ENCODE measurements at regions not wholly inside any gene's neighbourhood (a gene's known extent, or its start where the extent isn't known, plus 50 kb on each side); places are given as distances from the start of the nearest gene placed in this dataset.

- TF ChIP-seq POLR2A (IDR thresholded peaks at IDR 0.05; ENCODE audit: control extremely low read depth in 1 of 2, low read depth in 2 of 2, low read length in 2 of 2) (no peak), CTCF (IDR thresholded peaks at IDR 0.05; ENCODE audit: control extremely low read depth in 1 of 3, insufficient read depth in 1 of 3, low read depth in 1 of 3, low read length in 3 of 3) (no peak), EZH2 (IDR thresholded peaks at IDR 0.05; ENCODE audit: low read depth, low read length, severe bottlenecking) (no peak), MAX (IDR thresholded peaks at IDR 0.05) (no peak), ATF2 (IDR thresholded peaks at IDR 0.05; ENCODE audit: low read length) (no peak), POLR2AphosphoS5 (IDR thresholded peaks at IDR 0.05; ENCODE audit: low read depth, low read length) (no peak), CEBPB (IDR thresholded peaks at IDR 0.05; ENCODE audit: low read depth, low read length) (no peak), EP300 (IDR thresholded peaks at IDR 0.05; ENCODE audit: borderline replicate concordance in 1 of 2, low read depth in 2 of 2, low read length in 2 of 2) (no peak)
Measured at GRCh38 chr11:112878033-112878601, 83.1 kb upstream of the NCAM1 start.

Measured in H1 (cell line).